ENCODE measurements at regions not wholly inside any gene's neighbourhood (a gene's known extent, or its start where the extent isn't known, plus 50 kb on each side); places are given as distances from the start of the nearest gene placed in this dataset.

DNA sequence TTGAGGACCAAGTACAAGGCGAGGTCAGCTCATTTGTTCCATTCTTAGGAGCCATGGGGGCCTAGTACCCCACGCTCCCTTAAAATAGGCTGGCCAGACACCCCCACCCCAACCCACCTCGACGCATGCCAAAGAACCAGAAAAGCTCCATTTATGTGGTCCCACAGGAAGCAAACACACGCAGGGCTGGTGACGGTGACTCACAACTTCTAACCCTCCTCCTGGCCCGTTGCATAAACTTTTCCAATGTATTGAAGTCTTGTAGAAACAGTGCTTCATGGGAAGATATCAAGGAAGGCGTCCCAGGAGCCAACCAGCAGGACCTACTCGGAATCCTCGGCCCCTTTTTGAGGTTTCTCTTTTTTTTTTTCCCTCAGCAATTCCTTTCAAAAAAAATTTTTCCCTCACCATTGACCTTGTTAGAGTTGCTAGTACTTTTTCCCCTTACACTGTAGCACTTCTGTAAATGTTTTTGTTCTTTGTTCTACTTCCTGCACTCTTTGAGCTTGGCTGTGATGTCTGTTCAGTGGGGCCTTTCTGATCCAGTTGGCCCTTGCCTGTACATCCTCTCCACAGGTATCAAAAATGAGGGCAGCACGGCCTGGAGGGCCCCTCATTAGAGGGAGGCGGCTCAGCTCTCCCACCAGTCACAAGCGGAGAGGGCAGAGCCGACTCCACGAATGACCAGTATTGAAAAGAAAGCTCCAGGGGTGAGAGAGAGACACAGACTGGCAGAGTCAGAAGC is 208.3 kb downstream of the RGS9 start:
- no peak overlapping the region for H3K4me2 ChIP-seq (replicated peaks; ENCODE audit: low read depth, low read length, poor library complexity, severe bottlenecking)

DNA sequence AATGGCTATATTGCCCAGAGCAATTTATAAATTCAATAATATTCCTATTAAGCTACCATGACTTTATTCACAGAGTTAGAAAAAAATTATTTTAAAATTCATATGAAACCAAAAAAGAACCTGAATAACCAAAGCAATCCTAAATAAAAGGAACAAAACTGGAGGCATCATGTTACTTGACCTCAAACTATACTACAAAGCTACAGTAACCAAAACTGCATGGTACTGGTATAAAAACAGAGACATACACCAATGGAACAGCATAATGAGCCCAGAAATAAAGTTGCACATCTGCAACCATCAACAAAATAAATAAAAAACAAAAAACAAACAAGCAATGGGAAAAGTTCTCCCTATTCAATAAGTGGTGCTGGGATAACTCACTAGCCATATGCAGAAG is 203.2 kb downstream of the RGS9 start:
- Histone ChIP-seq H3K36me3 (replicated peaks in 1 of 2; ENCODE audit: control extremely low read depth in 1 of 2, control insufficient read depth in 1 of 2, extremely low read depth in 1 of 2, insufficient read depth in 2 of 2, low read length in 1 of 2) (no peaks in the 10 kb centered on the region), H3K9me3 (ENCODE audit: control extremely low read depth in 1 of 3, control insufficient read depth in 2 of 3, insufficient read depth in 1 of 3, low read length in 2 of 3) (peaks cover 1 to 7% (median 5%) of the 10 kb centered on the region in 3 donors), H3K79me2 (ENCODE audit: control insufficient read depth, insufficient read depth, low read length) (no peaks in the 10 kb centered on the region), H3K27me3 (replicated peaks in 1 of 4; ENCODE audit: control extremely low read depth in 1 of 4, control insufficient read depth in 3 of 4, insufficient read depth in 4 of 4, low read length in 3 of 4) (peaks cover 0 to 2% (median 0%) of the 10 kb centered on the region in 4 experiments), H3K4me3 (ENCODE audit: control extremely low read depth in 1 of 5, extremely low read depth in 1 of 5, insufficient read depth in 1 of 5, low read depth in 2 of 5, low read length in 4 of 5) (no peak overlapping the region), H4K20me1 (ENCODE audit: control insufficient read depth, insufficient read depth, low read length, poor library complexity, severe bottlenecking) (no peaks in the 10 kb centered on the region), H3K9ac (ENCODE audit: low read length) (no peak overlapping the region), H3K4me2 (replicated peaks; ENCODE audit: low read depth, low read length, poor library complexity, severe bottlenecking) (no peak overlapping the region), H3K4me1 (ENCODE audit: control insufficient read depth in 2 of 2, insufficient read depth in 2 of 2, low read length in 2 of 2) (no peaks in the 10 kb centered on the region), H2AFZ (ENCODE audit: insufficient read depth, low read depth, low read length, poor library complexity, severe bottlenecking) (no peak overlapping the region), H3K27ac (ENCODE audit: low read length in 2 of 2) (no peak overlapping the region)
- DNase-seq (no peak), ATAC-seq (ENCODE audit: low read depth) (no peak)
- peaks cover 28% of the 10 kb centered on the region for H3K27me3 Mint-ChIP-seq
- no peak overlapping the region for H3K27ac Mint-ChIP-seq
- intact Hi-C loops (cut with micrococcal nuclease), result no loop called here
- ChIA-PET POLR2A (no interaction called here), CTCF (no interaction called here)
- H3K4me1 Mint-ChIP-seq, result no peaks in the 10 kb centered on the region
- no peak for TF ChIP-seq EZH2 (IDR thresholded peaks at IDR 0.05; ENCODE audit: borderline replicate concordance, insufficient read depth, low read depth, low read length, poor library complexity, severe bottlenecking)
- TF ChIP-seq, protein P1, sequence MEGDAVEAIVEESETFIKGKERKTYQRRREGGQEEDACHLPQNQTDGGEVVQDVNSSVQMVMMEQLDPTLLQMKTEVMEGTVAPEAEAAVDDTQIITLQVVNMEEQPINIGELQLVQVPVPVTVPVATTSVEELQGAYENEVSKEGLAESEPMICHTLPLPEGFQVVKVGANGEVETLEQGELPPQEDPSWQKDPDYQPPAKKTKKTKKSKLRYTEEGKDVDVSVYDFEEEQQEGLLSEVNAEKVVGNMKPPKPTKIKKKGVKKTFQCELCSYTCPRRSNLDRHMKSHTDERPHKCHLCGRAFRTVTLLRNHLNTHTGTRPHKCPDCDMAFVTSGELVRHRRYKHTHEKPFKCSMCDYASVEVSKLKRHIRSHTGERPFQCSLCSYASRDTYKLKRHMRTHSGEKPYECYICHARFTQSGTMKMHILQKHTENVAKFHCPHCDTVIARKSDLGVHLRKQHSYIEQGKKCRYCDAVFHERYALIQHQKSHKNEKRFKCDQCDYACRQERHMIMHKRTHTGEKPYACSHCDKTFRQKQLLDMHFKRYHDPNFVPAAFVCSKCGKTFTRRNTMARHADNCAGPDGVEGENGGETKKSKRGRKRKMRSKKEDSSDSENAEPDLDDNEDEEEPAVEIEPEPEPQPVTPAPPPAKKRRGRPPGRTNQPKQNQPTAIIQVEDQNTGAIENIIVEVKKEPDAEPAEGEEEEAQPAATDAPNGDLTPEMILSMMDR (IDR thresholded peaks at IDR 0.05), result no peak
- no peak overlapping the region for H3K4me3 Mint-ChIP-seq
- peaks cover 5% of the 10 kb centered on the region for H3K9me3 Mint-ChIP-seq (ENCODE audit: insufficient read depth)

More for the DNA sequence above, 208.3 kb downstream of the RGS9 start:
- Histone ChIP-seq H3K27ac (ENCODE audit: low read length in 2 of 2) (no peak overlapping the region), H3K36me3 (replicated peaks in 1 of 2; ENCODE audit: control extremely low read depth in 1 of 2, control insufficient read depth in 1 of 2, extremely low read depth in 1 of 2, insufficient read depth in 2 of 2, low read length in 1 of 2) (no peaks in the 10 kb centered on the region), H2AFZ (ENCODE audit: insufficient read depth, low read depth, low read length, poor library complexity, severe bottlenecking) (no peak overlapping the region), H3K9ac (ENCODE audit: low read length) (no peak overlapping the region), H3K9me3 (ENCODE audit: control extremely low read depth in 1 of 3, control insufficient read depth in 2 of 3, insufficient read depth in 1 of 3, low read length in 2 of 3) (peaks cover under 1 to 4% (median 1%) of the 10 kb centered on the region in 3 donors), H3K79me2 (ENCODE audit: control insufficient read depth, insufficient read depth, low read length) (no peaks in the 10 kb centered on the region), H3K4me3 (ENCODE audit: control extremely low read depth in 1 of 5, extremely low read depth in 1 of 5, insufficient read depth in 1 of 5, low read depth in 2 of 5, low read length in 4 of 5) (no peak overlapping the region), H3K4me1 (ENCODE audit: control insufficient read depth in 2 of 2, insufficient read depth in 2 of 2, low read length in 2 of 2) (no peaks in the 10 kb centered on the region), H3K27me3 (replicated peaks in 1 of 4; ENCODE audit: control extremely low read depth in 1 of 4, control insufficient read depth in 3 of 4, insufficient read depth in 4 of 4, low read length in 3 of 4) (no peaks in the 10 kb centered on the region), H4K20me1 (ENCODE audit: control insufficient read depth, insufficient read depth, low read length, poor library complexity, severe bottlenecking) (no peaks in the 10 kb centered on the region)
- 73% methylated on average over 7 of the region's 15 CpGs for WGBS (ENCODE audit: insufficient coverage)
- peaks cover 2% of the 10 kb centered on the region for H3K9me3 Mint-ChIP-seq (ENCODE audit: insufficient read depth)
- TF ChIP-seq EZH2 (IDR thresholded peaks at IDR 0.05; ENCODE audit: borderline replicate concordance, insufficient read depth, low read depth, low read length, poor library complexity, severe bottlenecking), result no peak
- TF ChIP-seq, protein P1 (IDR thresholded peaks at IDR 0.05), result no peak
- H3K4me3 Mint-ChIP-seq, result no peak overlapping the region
- no peaks in the 10 kb centered on the region for H3K4me1 Mint-ChIP-seq
- intact Hi-C loops (cut with micrococcal nuclease), result no loop called here
- CTCF ChIA-PET, result no interaction called here
- POLR2A ChIA-PET, result no interaction called here
- DNase-seq, result no peak
- H3K27ac Mint-ChIP-seq, result no peak overlapping the region
- no peak for ATAC-seq (ENCODE audit: low read depth)
- peaks cover 26% of the 10 kb centered on the region for H3K27me3 Mint-ChIP-seq
